Astrocyte (in vitro differentiated cells and primary cell): ENCODE measurements at regions not wholly inside any gene's neighbourhood (a gene's known extent, or its start where the extent isn't known, plus 50 kb on each side); places are given as distances from the start of the nearest gene placed in this dataset.

ENCODE experiments used
- EZH2 ChIP-seq: IDR thresholded peaks from 2 replicates; pipeline ENCODE4 v1.6.1; 2012; ENCODE audit warnings: mild to moderate bottlenecking, low read length, inconsistent platforms; ENCODE audit not compliant: insufficient read depth
- TF ChIP-seq, protein P1 (sequence below): IDR thresholded peaks from 2 replicates; pipeline ENCODE4 v1.5.1; 2011; ENCODE audit warnings: low read depth, mild to moderate bottlenecking, inconsistent platforms, low read length, moderate library complexity; ENCODE audit not compliant: insufficient read depth

DNA sequence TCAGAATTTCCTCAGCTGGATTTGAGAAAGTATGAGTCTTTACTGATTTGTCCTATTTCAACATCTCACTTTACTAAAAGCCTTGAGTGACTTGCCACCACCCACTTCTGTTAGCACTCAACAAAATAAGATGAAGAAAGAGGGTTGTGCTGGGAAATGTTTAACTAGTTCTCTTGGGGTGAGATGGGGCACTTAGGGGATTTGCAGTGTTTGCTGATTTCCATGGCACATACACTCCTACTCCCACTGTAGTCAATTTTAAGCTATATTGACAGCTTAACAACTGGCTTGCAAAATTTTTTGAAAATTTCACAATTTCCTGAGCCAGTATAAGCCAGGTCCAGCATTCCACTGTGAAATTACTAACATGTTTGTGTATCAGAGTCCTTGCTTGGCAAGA lies 463.1 kb upstream of the ARHGEF26 start:
- TF ChIP-seq, protein P1, sequence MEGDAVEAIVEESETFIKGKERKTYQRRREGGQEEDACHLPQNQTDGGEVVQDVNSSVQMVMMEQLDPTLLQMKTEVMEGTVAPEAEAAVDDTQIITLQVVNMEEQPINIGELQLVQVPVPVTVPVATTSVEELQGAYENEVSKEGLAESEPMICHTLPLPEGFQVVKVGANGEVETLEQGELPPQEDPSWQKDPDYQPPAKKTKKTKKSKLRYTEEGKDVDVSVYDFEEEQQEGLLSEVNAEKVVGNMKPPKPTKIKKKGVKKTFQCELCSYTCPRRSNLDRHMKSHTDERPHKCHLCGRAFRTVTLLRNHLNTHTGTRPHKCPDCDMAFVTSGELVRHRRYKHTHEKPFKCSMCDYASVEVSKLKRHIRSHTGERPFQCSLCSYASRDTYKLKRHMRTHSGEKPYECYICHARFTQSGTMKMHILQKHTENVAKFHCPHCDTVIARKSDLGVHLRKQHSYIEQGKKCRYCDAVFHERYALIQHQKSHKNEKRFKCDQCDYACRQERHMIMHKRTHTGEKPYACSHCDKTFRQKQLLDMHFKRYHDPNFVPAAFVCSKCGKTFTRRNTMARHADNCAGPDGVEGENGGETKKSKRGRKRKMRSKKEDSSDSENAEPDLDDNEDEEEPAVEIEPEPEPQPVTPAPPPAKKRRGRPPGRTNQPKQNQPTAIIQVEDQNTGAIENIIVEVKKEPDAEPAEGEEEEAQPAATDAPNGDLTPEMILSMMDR = no peak
- TF ChIP-seq EZH2 = no peak
